Endothelial cell of umbilical vein (primary cell): ENCODE measurements at regions not wholly inside any gene's neighbourhood (a gene's known extent, or its start where the extent isn't known, plus 50 kb on each side); places are given as distances from the start of the nearest gene placed in this dataset.

Source experiments
- CTCF ChIP-seq, 2 donors: IDR thresholded peaks; 1 replicate in 1 of 2; 2 replicates in 1 of 2; pipeline ENCODE4 v1.5.1; 2011; ENCODE audit warnings: low read length in 2 of 2, mild to moderate bottlenecking in 2 of 2, moderate library complexity in 2 of 2, control low read depth in 1 of 2, inconsistent platforms in 1 of 2, low read depth in 1 of 2; ENCODE audit not compliant: insufficient read depth in 1 of 2; ENCODE audit errors: extremely low read depth in 1 of 2
- EZH2 ChIP-seq: IDR thresholded peaks from 2 replicates; pipeline ENCODE4 v1.6.1; 2012; ENCODE audit warnings: borderline replicate concordance, low read depth, mild to moderate bottlenecking, moderate library complexity, low read length, inconsistent platforms; ENCODE audit not compliant: severe bottlenecking
- GATA2 ChIP-seq: IDR thresholded peaks from 2 replicates; pipeline ENCODE4 v1.7.0; 2011; ENCODE audit warnings: low read depth, mild to moderate bottlenecking, moderate library complexity, mixed read lengths, low read length; ENCODE audit not compliant: insufficient read length, insufficient read depth
- JUN ChIP-seq: IDR thresholded peaks from 2 replicates; pipeline ENCODE4 v1.6.1; 2011; ENCODE audit warnings: borderline replicate concordance, low read depth; ENCODE audit not compliant: insufficient read length, insufficient read depth
- POLR2A ChIP-seq: IDR thresholded peaks from 2 replicates; pipeline ENCODE4 v1.6.1; 2012; ENCODE audit warnings: low read depth, mild to moderate bottlenecking, control low read depth, low read length
- POLR2AphosphoS5 ChIP-seq: IDR thresholded peaks from 2 replicates; pipeline ENCODE4 v1.6.1; 2012; ENCODE audit warnings: low read depth, mild to moderate bottlenecking, control low read depth, low read length, moderate library complexity; ENCODE audit not compliant: insufficient read depth

GRCh38 chr10:2456834-2457233, 610.5 kb upstream of the PFKP start:
- TF ChIP-seq GATA2 (no peak), CTCF (IDR thresholded peaks at IDR 0.05; ENCODE audit: extremely low read depth in 1 of 2, insufficient read depth in 1 of 2, low read depth in 1 of 2, low read length in 2 of 2) (no peak), EZH2 (no peak), POLR2A (no peak), POLR2AphosphoS5 (no peak), JUN (no peak)
